ENCODE measurements at regions not wholly inside any gene's neighbourhood (a gene's known extent, or its start where the extent isn't known, plus 50 kb on each side); places are given as distances from the start of the nearest gene placed in this dataset.
A peak's percentile ranks its signal among the peaks of the same experiment; 100 is the strongest.

DNA sequence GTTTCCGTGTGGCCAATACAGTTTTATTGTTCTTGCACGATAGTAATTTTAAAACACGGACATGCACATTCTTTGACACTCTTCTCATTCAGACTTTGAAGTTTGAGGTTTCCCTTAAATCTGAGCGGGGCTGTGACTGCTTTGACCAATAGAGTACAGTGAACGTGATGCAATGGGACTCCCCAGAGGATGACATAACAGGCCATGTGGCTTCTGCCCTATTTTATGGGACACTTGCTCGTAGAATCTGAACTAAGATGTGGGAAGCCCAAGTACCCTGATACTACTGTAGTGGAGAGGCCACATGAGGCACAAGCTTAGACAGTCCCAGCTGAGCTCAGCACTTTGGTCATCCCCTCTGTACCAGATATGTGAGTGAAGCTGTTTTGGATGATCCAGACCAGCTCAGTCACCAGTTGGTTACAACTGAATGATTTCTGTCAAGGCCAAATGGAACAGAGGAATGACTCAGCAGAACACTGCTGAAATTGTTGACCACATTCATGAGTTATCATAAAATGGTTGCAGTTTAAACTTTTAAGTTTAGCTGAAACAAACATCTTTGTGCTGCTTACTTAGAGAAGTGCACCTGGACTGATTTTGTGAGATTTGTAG lies 279.4 kb downstream of the RFPL4B start:
- no peaks in the 10 kb centered on the region for H3K27me3 ChIP-seq (ENCODE audit: control insufficient read depth in 2 of 2, insufficient read depth in 2 of 2, low read length in 2 of 2)
- H3K36me3 ChIP-seq (ENCODE audit: control insufficient read depth in 2 of 2, extremely low read depth in 1 of 2, insufficient read depth in 2 of 2, low read length in 2 of 2): no peaks in the 10 kb centered on the region
- no peaks in the 10 kb centered on the region for H3K9me3 ChIP-seq (replicated peaks; ENCODE audit: control insufficient read depth, insufficient read depth, low read length)
- intact Hi-C loops (cut with micrococcal nuclease): no loop called here
- H3K9me1 ChIP-seq (replicated peaks; ENCODE audit: control insufficient read depth, extremely low read depth, insufficient read depth, low read length): no peaks in the 10 kb centered on the region
- dilution Hi-C loops (cut with MboI; ENCODE audit: extremely low pct_ligation_motif_present, low sequenced_read_pairs): no loop called here
- H3K27ac ChIP-seq (ENCODE audit: insufficient read depth, low read depth, low read length): no peak overlapping the region
- peaks cover 4% of the 10 kb centered on the region for H3K4me1 ChIP-seq (ENCODE audit: control insufficient read depth, extremely low read depth, insufficient read depth, low read length)
- FAIRE-seq: no peak
- BruUV-seq (replicated peaks): no TSS peak
- H2AFZ ChIP-seq (ENCODE audit: low read depth, low read length): peak overlapping the region; percentile 42
- CTCF ChIA-PET: interaction anchor here (1.0 to 1.2 kb wide), 2 partner anchors 11 to 123 kb away, joined by 3 read pairs; no protein-coding TSS in a partner anchor
- H3K4me2 ChIP-seq (ENCODE audit: insufficient read depth, low read length): no peak overlapping the region
- H3K79me2 ChIP-seq (ENCODE audit: control insufficient read depth, insufficient read depth, low read length): no peaks in the 10 kb centered on the region
- POLR2A ChIA-PET: no interaction called here
- TF ChIP-seq FOS (IDR thresholded peaks at IDR 0.05; ENCODE audit: borderline replicate concordance, insufficient read depth, low read length) (no peak), MYC (IDR thresholded peaks at IDR 0.05; ENCODE audit: low read depth, low read length) (no peak), POLR2A (IDR thresholded peaks at IDR 0.05; ENCODE audit: low read depth, low read length) (no peak), EZH2 (IDR thresholded peaks at IDR 0.05; ENCODE audit: borderline replicate concordance, low read depth, low read length, severe bottlenecking) (no peak), GATA2 (IDR thresholded peaks at IDR 0.05; ENCODE audit: insufficient read depth, insufficient read length, low read depth, low read length) (no peak), POLR2AphosphoS5 (IDR thresholded peaks at IDR 0.05; ENCODE audit: insufficient read depth, low read depth, low read length) (no peak), JUN (IDR thresholded peaks at IDR 0.05; ENCODE audit: borderline replicate concordance, insufficient read depth, insufficient read length, low read depth) (no peak)
- TF ChIP-seq, protein P1, sequence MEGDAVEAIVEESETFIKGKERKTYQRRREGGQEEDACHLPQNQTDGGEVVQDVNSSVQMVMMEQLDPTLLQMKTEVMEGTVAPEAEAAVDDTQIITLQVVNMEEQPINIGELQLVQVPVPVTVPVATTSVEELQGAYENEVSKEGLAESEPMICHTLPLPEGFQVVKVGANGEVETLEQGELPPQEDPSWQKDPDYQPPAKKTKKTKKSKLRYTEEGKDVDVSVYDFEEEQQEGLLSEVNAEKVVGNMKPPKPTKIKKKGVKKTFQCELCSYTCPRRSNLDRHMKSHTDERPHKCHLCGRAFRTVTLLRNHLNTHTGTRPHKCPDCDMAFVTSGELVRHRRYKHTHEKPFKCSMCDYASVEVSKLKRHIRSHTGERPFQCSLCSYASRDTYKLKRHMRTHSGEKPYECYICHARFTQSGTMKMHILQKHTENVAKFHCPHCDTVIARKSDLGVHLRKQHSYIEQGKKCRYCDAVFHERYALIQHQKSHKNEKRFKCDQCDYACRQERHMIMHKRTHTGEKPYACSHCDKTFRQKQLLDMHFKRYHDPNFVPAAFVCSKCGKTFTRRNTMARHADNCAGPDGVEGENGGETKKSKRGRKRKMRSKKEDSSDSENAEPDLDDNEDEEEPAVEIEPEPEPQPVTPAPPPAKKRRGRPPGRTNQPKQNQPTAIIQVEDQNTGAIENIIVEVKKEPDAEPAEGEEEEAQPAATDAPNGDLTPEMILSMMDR (IDR thresholded peaks at IDR 0.05; ENCODE audit: extremely low read depth in 1 of 2, insufficient read depth in 1 of 2, low read depth in 1 of 2, low read length in 2 of 2): no peak
- TF ChIP-seq, protein P2, sequence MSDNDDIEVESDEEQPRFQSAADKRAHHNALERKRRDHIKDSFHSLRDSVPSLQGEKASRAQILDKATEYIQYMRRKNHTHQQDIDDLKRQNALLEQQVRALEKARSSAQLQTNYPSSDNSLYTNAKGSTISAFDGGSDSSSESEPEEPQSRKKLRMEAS (IDR thresholded peaks at IDR 0.05; ENCODE audit: insufficient read depth, insufficient read length): no peak
- DNase-seq (ENCODE audit: low read depth, low spot score): no peak
- H3K4me3 ChIP-seq (replicated peaks in 1 of 3; ENCODE audit: insufficient read depth in 1 of 3, low read depth in 1 of 3, low read length in 3 of 3): no peak overlapping the region
- no peaks in the 10 kb centered on the region for H4K20me1 ChIP-seq (replicated peaks; ENCODE audit: control insufficient read depth, extremely low read depth, insufficient read depth, low read length)
- no peak overlapping the region for H3K9ac ChIP-seq (replicated peaks; ENCODE audit: extremely low read depth, insufficient read depth, low read length)

Measured in endothelial cell of umbilical vein (primary cell).